ENCODE measurements at regions not wholly inside any gene's neighbourhood (a gene's known extent, or its start where the extent isn't known, plus 50 kb on each side); places are given as distances from the start of the nearest gene placed in this dataset.

DNA sequence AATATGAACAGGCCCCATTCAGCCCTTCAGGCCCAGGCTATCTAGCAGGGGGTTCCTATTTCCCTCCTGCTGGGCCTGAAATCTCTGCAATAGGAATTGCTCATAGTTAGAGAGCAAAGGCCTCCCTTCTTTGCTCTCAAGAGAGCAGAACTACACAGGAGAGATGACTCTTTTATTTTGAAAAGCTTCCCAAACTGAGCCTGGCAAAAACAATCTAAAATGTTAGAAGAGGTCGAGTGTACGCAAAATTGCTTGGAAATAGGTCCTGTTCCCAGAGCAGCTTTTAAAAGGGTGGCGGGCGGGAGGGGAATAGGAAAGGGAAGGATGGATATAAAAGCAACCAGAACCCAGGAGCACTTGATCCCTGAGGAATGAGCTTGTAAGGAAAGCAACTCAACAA, 68.4 kb upstream of the APCDD1 start:
- POLR2A ChIA-PET, result no interaction called here
- no peaks in the 10 kb centered on the region for H3K36me3 ChIP-seq (ENCODE audit: control insufficient read depth in 1 of 2, insufficient read depth in 2 of 2, low read length in 2 of 2)
- ATAC-seq, result no peak
- no peak overlapping the region for H3K4me2 ChIP-seq (ENCODE audit: low read length)
- H3K9me2 ChIP-seq (ENCODE audit: insufficient read depth), result no peaks in the 10 kb centered on the region
- RAD21 ChIA-PET (ENCODE audit: low non-redundant PET in 1 of 2, low total read pairs in 2 of 2, uncharacterized antibody in 2 of 2, unreplicated experiment in 2 of 2), result no interaction called here
- H2AFZ ChIP-seq (ENCODE audit: low read depth, low read length, poor library complexity, severe bottlenecking), result no peak overlapping the region
- intact Hi-C loops (cut with micrococcal nuclease), result no loop called here
- no peaks in the 10 kb centered on the region for H4K20me1 ChIP-seq (ENCODE audit: insufficient read depth)
- H3K27me3 ChIP-seq (ENCODE audit: insufficient read depth, low read length), result peaks cover 32% of the 10 kb centered on the region
- H3K9me3 ChIP-seq (ENCODE audit: control insufficient read depth in 1 of 2, insufficient read depth in 1 of 2, low read depth in 1 of 2, low read length in 2 of 2), result no peaks in the 10 kb centered on the region
- H3K27ac ChIP-seq (ENCODE audit: low read depth, low read length), result no peak overlapping the region
- no TSS peak for BruUV-seq (replicated peaks)
- TF ChIP-seq SIN3A (IDR thresholded peaks at IDR 0.05; ENCODE audit: low read depth), result no peak
- no peak for TF ChIP-seq EZH2 (IDR thresholded peaks at IDR 0.05)
- no peak for TF ChIP-seq POLR2AphosphoS5 (IDR thresholded peaks at IDR 0.05; ENCODE audit: low read depth, low read length)
- TF ChIP-seq SP1 (IDR thresholded peaks at IDR 0.05; ENCODE audit: low read depth), result no peak
- no peak for TF ChIP-seq ZNF274 (IDR thresholded peaks at IDR 0.05; ENCODE audit: low read depth, low read length)
- TF ChIP-seq TCF7L2 (IDR thresholded peaks at IDR 0.05; ENCODE audit: borderline replicate concordance, extremely low read depth, insufficient read depth, insufficient read length), result no peak
- TF ChIP-seq POLR2A (IDR thresholded peaks at IDR 0.05; ENCODE audit: borderline replicate concordance, extremely low read depth, insufficient read depth, insufficient read length), result no peak
- no peak for TF ChIP-seq ZFX (IDR thresholded peaks at IDR 0.05)
- no peak for TF ChIP-seq EGR1 (IDR thresholded peaks at IDR 0.05; ENCODE audit: low read depth)
- no peak for TF ChIP-seq ELF1 (IDR thresholded peaks at IDR 0.05; ENCODE audit: borderline replicate concordance, low read depth)
- TF ChIP-seq JUND (IDR thresholded peaks at IDR 0.05), result no peak
- TF ChIP-seq CEBPB (IDR thresholded peaks at IDR 0.05; ENCODE audit: low read depth), result no peak
- no peak for TF ChIP-seq YY1 (IDR thresholded peaks at IDR 0.05; ENCODE audit: extremely low read depth, insufficient replicate concordance, low read depth, low read length)
- TF ChIP-seq, protein P1, sequence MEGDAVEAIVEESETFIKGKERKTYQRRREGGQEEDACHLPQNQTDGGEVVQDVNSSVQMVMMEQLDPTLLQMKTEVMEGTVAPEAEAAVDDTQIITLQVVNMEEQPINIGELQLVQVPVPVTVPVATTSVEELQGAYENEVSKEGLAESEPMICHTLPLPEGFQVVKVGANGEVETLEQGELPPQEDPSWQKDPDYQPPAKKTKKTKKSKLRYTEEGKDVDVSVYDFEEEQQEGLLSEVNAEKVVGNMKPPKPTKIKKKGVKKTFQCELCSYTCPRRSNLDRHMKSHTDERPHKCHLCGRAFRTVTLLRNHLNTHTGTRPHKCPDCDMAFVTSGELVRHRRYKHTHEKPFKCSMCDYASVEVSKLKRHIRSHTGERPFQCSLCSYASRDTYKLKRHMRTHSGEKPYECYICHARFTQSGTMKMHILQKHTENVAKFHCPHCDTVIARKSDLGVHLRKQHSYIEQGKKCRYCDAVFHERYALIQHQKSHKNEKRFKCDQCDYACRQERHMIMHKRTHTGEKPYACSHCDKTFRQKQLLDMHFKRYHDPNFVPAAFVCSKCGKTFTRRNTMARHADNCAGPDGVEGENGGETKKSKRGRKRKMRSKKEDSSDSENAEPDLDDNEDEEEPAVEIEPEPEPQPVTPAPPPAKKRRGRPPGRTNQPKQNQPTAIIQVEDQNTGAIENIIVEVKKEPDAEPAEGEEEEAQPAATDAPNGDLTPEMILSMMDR (IDR thresholded peaks at IDR 0.05 in 2 of 3, conservative IDR thresholded peaks at IDR 0.05 in 1 of 3; ENCODE audit: borderline replicate concordance in 1 of 3, insufficient read depth in 1 of 3, low read depth in 2 of 3, low read length in 2 of 3), result no peak
- no peak for TF ChIP-seq ATF3 (IDR thresholded peaks at IDR 0.05)
- TF ChIP-seq ZBTB33 (IDR thresholded peaks at IDR 0.05; ENCODE audit: extremely low read depth, insufficient replicate concordance, low read length), result no peak
- no peak for TF ChIP-seq SRF (IDR thresholded peaks at IDR 0.05; ENCODE audit: low read depth)
- no peak for TF ChIP-seq CBX3 (IDR thresholded peaks at IDR 0.05; ENCODE audit: low read depth)
- TF ChIP-seq MAX (IDR thresholded peaks at IDR 0.05), result no peak
- no peak for DNase-seq (ENCODE audit: low read depth, low spot score)
- no peaks in the 10 kb centered on the region for H3K4me1 ChIP-seq (ENCODE audit: control insufficient read depth in 1 of 2, insufficient read depth in 2 of 2, low read length in 2 of 2)
- CTCF ChIA-PET, result no interaction called here
- no peak overlapping the region for H3K9ac ChIP-seq (ENCODE audit: low read length)
- H3K4me3 ChIP-seq (replicated peaks in 1 of 2; ENCODE audit: low read depth in 1 of 2, low read length in 2 of 2), result no peak overlapping the region
- H3K79me2 ChIP-seq (ENCODE audit: insufficient read depth, low read length), result no peaks in the 10 kb centered on the region

All from HCT116 (cell line).